Gastrocnemius medialis (tissue), 4 donors: ENCODE measurements at regions not wholly inside any gene's neighbourhood (a gene's known extent, or its start where the extent isn't known, plus 50 kb on each side); places are given as distances from the start of the nearest gene placed in this dataset.

Experiments used
- ATAC-seq, 2 donors: fragments of 150-250 bp; one replicate each; pipeline ENCODE4 v1.9.1; 2016
- DNase-seq, 2 donors: peaks; one replicate each; pipeline ENCODE4 v3.0.0-alpha.2; 2019
- H3K27ac ChIP-seq, 4 donors: fragments of 200-600 bp; sonication (generic); 1 replicate in 1 of 4; 2 replicates in 3 of 4; pipeline ENCODE4 v1.5.1; 2016 to 2018; ENCODE audit warnings: mild to moderate bottlenecking in 2 of 4, moderate library complexity in 1 of 4
- H3K27me3 ChIP-seq, 3 donors: fragments of 200-600 bp; sonication (generic) in 2 of 3; 1 replicate in 1 of 3; 2 replicates in 2 of 3; pipeline versions ENCODE4 v1.5.1 to v1.6.0; 2016 to 2019; ENCODE audit warnings: mild to moderate bottlenecking in 1 of 3, moderate library complexity in 1 of 3
- H3K36me3 ChIP-seq, 2 donors: fragments of 200-600 bp; sonication (generic) in 1 of 2; one replicate each; pipeline ENCODE4 v1.5.1; 2017 to 2018
- H3K4me1 ChIP-seq, 2 donors: fragments of 200-600 bp; sonication (generic) in 1 of 2; one replicate each; pipeline ENCODE4 v1.5.1; 2016 to 2017; ENCODE audit warnings: mild to moderate bottlenecking in 2 of 2
- H3K4me3 ChIP-seq, 4 donors: fragments of 200-600 bp; sonication (generic) in 3 of 4; 1 replicate in 1 of 4; 2 replicates in 3 of 4; pipeline ENCODE4 v1.5.1; 2016 to 2019; ENCODE audit warnings: mild to moderate bottlenecking in 2 of 4
- H3K9me3 ChIP-seq, 3 donors: fragments of 200-600 bp; sonication (generic) in 2 of 3; 1 replicate in 1 of 3; 2 replicates in 2 of 3; pipeline ENCODE4 v1.5.1; 2016 to 2019
- CTCF ChIP-seq, 5 experiments: fragments of 450-650 bp in 3 of 5; fragments of 200-600 bp in 2 of 5; sonication (generic) in 2 of 5; IDR thresholded peaks in 4 of 5; conservative IDR thresholded peaks in 1 of 5; 1 replicate in 4 of 5; 2 replicates in 1 of 5; pipeline ENCODE4 v1.5.1; 2016 to 2019; ENCODE audit warnings: antibody characterized with exemption in 5 of 5, mild to moderate bottlenecking in 3 of 5, moderate library complexity in 3 of 5
- POLR2A ChIP-seq, 2 donors: fragments of 450-650 bp; IDR thresholded peaks; one replicate each; pipeline ENCODE4 v1.6.1; 2017; ENCODE audit warnings: antibody characterized with exemption in 2 of 2, mild to moderate bottlenecking in 2 of 2, moderate library complexity in 2 of 2
- in situ Hi-C, 4 donors: fragments of 200-750 bp; cut with MboI; loops; one replicate each; pipeline versions ENCODE4 v1.15.0 to v1.8.0; 2017; ENCODE audit warnings: low sequenced_read_pairs in 4 of 4
- intact Hi-C: fragments of 100-400 bp; cut with DNase I; formaldehyde crosslinking; loops from one replicate; pipeline ENCODE4 v1.15.1; 2023; ENCODE audit warnings: low total_unique reads

- intact Hi-C loops (no loop called here), in situ Hi-C loops (no loop called here)
- Histone ChIP-seq H3K4me1 (peaks cover 13 to 18% of the 10 kb centered on the region in 2 donors), H3K4me3 (peak overlapping the region in 1 of 4 donors; percentile 16), H3K9me3 (peaks cover 0 to 1% (median under 1%) of the 10 kb centered on the region in 3 donors), H3K36me3 (no peaks in the 10 kb centered on the region), H3K27me3 (no peaks in the 10 kb centered on the region), H3K27ac (peak overlapping the region; percentile 16 to 58 (median 41))
- TF ChIP-seq POLR2A (IDR thresholded peaks at IDR 0.05) (no peak), CTCF (IDR thresholded peaks at IDR 0.05 in 4 of 5, conservative IDR thresholded peaks at IDR 0.05 in 1 of 5) (no peak)
- ATAC-seq (no peak), DNase-seq (no peak)
These were observed 187.0 kb upstream of the FOXN3 start for GRCh38 chr14:89603938-89604480.

GRCh38 chr14:89600950-89601826 is 184.2 kb upstream of the FOXN3 start:
- no peak overlapping the region for H3K4me3 ChIP-seq
- TF ChIP-seq POLR2A (IDR thresholded peaks at IDR 0.05) (no peak), CTCF (IDR thresholded peaks at IDR 0.05 in 4 of 5, conservative IDR thresholded peaks at IDR 0.05 in 1 of 5) (no peak)
- peaks cover 0 to 21% (median 5%) of the 10 kb centered on the region in 3 donors for H3K9me3 ChIP-seq
- peak overlapping the region in 2 of 4 donors; percentile 14 to 59 for H3K27ac ChIP-seq
- intact Hi-C loops = no loop called here
- no peak for ATAC-seq
- no peaks in the 10 kb centered on the region for H3K36me3 ChIP-seq
- in situ Hi-C loops = no loop called here
- no peak for DNase-seq
- no peaks in the 10 kb centered on the region for H3K27me3 ChIP-seq
- peaks cover 13 to 18% of the 10 kb centered on the region in 2 donors for H3K4me1 ChIP-seq

- Histone ChIP-seq H3K36me3 (no peaks in the 10 kb centered on the region), H3K27ac (peak overlapping the region in 1 of 4 donors; percentile 37), H3K4me3 (no peak overlapping the region), H3K4me1 (peaks cover 13 to 18% of the 10 kb centered on the region in 2 donors), H3K9me3 (peaks cover 0 to 21% (median 5%) of the 10 kb centered on the region in 3 donors), H3K27me3 (no peaks in the 10 kb centered on the region)
- DNase-seq (no peak), ATAC-seq (no peak)
- intact Hi-C loops (no loop called here), in situ Hi-C loops (no loop called here)
- TF ChIP-seq CTCF (IDR thresholded peaks at IDR 0.05 in 4 of 5, conservative IDR thresholded peaks at IDR 0.05 in 1 of 5) (no peak), POLR2A (IDR thresholded peaks at IDR 0.05) (no peak)
These were observed 183.0 kb upstream of the FOXN3 start for GRCh38 chr14:89600029-89600428.

- H3K36me3 ChIP-seq = no peaks in the 10 kb centered on the region
- ATAC-seq (no peak), DNase-seq (no peak)
- no peak for TF ChIP-seq POLR2A (IDR thresholded peaks at IDR 0.05)
- TF ChIP-seq CTCF (IDR thresholded peaks at IDR 0.05 in 4 of 5, conservative IDR thresholded peaks at IDR 0.05 in 1 of 5) = no peak
- no peaks in the 10 kb centered on the region for H3K27me3 ChIP-seq
- peaks cover 0 to 21% (median 5%) of the 10 kb centered on the region in 3 donors for H3K9me3 ChIP-seq
- in situ Hi-C loops = no loop called here
- no peak overlapping the region for H3K4me3 ChIP-seq
- intact Hi-C loops = no loop called here
- H3K4me1 ChIP-seq = peaks cover 13 to 17% of the 10 kb centered on the region in 2 donors
- H3K27ac ChIP-seq = no peak overlapping the region
These were observed 181.6 kb upstream of the FOXN3 start for GRCh38 chr14:89598548-89599186.
